ENCODE measurements at regions not wholly inside any gene's neighbourhood (a gene's known extent, or its start where the extent isn't known, plus 50 kb on each side); places are given as distances from the start of the nearest gene placed in this dataset.

DNA sequence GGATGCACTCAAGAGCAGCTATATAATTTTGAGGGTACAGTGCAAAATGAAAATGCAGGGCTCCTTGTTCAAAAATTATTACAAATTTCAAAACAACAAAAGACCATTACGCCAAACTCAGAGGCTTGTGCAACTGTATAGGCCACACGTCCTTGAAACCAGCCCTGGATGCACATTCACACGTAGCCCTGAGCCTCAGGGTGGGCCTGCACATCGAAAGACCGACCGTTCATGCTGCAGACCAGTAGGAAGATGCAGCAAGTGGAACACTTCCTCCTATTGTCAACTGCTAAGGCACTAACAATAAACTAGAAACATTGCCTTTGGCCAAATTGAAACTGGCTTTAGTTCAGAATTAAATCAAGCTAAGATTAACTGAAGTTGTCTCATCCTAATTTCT lies 174.7 kb downstream of the SHOX2 start:
- H3K4me3 Mint-ChIP-seq, result no peak overlapping the region
- no peaks in the 10 kb centered on the region for H3K36me3 Mint-ChIP-seq
- H3K27ac Mint-ChIP-seq, result no peak overlapping the region
- no peaks in the 10 kb centered on the region for H3K9me3 Mint-ChIP-seq
- TF ChIP-seq, protein P1, sequence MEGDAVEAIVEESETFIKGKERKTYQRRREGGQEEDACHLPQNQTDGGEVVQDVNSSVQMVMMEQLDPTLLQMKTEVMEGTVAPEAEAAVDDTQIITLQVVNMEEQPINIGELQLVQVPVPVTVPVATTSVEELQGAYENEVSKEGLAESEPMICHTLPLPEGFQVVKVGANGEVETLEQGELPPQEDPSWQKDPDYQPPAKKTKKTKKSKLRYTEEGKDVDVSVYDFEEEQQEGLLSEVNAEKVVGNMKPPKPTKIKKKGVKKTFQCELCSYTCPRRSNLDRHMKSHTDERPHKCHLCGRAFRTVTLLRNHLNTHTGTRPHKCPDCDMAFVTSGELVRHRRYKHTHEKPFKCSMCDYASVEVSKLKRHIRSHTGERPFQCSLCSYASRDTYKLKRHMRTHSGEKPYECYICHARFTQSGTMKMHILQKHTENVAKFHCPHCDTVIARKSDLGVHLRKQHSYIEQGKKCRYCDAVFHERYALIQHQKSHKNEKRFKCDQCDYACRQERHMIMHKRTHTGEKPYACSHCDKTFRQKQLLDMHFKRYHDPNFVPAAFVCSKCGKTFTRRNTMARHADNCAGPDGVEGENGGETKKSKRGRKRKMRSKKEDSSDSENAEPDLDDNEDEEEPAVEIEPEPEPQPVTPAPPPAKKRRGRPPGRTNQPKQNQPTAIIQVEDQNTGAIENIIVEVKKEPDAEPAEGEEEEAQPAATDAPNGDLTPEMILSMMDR (IDR thresholded peaks at IDR 0.05; ENCODE audit: unreplicated experiment), result no peak
- H3K27me3 Mint-ChIP-seq (ENCODE audit: low read depth), result peaks cover 6% of the 10 kb centered on the region
- no peaks in the 10 kb centered on the region for H3K4me1 Mint-ChIP-seq
- DNase-seq (ENCODE audit: low spot score in 2 of 2, unreplicated experiment in 2 of 2), result no peak

DNA sequence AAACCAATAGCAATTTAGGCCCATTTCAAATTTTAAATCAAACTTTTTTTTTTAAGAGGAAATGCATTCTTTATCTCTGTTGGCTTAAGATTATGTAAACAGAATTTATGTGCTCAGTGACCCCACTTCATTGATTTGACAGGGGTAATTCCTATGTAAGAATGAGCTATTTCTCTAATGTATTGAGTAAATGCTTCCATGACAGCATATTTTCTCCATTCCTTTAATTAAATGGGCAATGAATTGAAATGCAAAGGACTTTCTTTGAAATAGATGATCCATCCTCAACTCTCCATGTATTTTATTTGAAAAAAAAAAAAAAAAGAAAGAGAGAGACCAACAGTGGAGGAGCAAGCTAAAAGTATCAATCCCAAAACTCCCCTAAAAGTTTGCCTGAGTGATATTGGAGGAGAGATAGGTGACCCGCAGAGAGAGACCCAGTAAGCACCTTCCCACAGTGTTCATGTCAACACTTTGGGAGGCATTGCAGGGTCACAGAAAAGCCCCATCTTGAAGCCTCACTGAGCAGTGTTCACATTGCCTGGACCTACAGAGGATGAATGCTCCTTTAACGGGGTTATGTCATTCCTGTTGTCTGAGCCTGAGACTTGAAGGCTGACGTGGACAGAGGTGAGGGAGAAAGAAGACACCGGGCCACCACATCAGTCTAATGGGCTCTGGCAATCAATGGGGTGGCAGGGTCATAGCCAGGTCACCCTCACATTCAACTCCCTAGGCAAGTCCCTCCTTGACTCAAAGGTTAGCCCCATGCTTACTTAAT lies 176.0 kb downstream of the SHOX2 start:
- Mint-ChIP-seq H3K27me3 (ENCODE audit: low read depth) (no peaks in the 10 kb centered on the region), H3K4me3 (no peak overlapping the region), H3K36me3 (no peaks in the 10 kb centered on the region), H3K9me3 (no peaks in the 10 kb centered on the region), H3K27ac (no peak overlapping the region), H3K4me1 (no peaks in the 10 kb centered on the region)
- DNase-seq (ENCODE audit: low spot score in 2 of 2, unreplicated experiment in 2 of 2), result no peak
- TF ChIP-seq, protein P1 (IDR thresholded peaks at IDR 0.05; ENCODE audit: unreplicated experiment), result no peak

DNA sequence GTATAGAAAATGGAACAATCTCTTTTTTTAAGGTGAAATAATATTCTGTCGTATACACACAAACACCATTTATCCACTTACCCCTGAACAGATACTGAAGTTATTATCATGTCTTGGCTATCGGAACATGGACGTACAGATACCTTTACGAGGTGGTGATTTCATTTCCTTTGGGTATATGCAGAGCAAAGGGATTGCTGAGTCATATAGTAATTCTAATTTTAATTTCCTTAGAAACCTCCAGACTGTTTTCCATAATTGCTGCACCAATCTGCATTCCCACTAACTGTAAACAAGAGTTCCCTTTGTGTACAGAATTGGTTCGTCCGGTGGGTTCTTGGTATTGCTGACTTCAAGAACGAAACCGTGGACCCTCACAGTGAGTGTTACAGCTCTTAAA lies 179.4 kb downstream of the SHOX2 start:
- Mint-ChIP-seq H3K27ac (no peak overlapping the region), H3K4me1 (no peaks in the 10 kb centered on the region), H3K4me3 (no peak overlapping the region), H3K36me3 (no peaks in the 10 kb centered on the region), H3K9me3 (no peaks in the 10 kb centered on the region), H3K27me3 (ENCODE audit: low read depth) (no peaks in the 10 kb centered on the region)
- TF ChIP-seq, protein P1 (IDR thresholded peaks at IDR 0.05; ENCODE audit: unreplicated experiment), result no peak
- DNase-seq (ENCODE audit: low spot score in 2 of 2, unreplicated experiment in 2 of 2), result no peak

DNA sequence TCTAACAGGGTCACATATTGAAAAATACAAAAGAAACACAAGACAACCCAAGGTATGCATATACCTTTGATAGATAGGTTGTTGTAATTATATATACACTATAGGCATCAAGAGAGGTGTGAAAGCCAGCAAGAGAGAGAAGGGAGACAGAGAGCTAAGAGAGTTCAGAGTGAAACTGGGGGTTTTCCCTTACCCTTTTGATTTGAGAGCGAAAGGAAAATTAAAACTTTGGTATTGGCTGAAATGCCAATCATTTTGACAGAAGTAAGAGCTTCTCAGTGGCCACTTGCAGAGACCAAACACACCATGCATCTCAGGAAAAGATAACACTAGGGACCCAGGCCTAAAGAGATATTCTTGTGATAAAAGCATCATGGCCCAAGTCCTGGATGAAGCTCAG lies 183.6 kb downstream of the SHOX2 start:
- H3K9me3 Mint-ChIP-seq, result no peaks in the 10 kb centered on the region
- no peak overlapping the region for H3K4me3 Mint-ChIP-seq
- H3K36me3 Mint-ChIP-seq, result no peaks in the 10 kb centered on the region
- TF ChIP-seq, protein P1 (IDR thresholded peaks at IDR 0.05; ENCODE audit: unreplicated experiment), result no peak
- H3K27ac Mint-ChIP-seq, result no peak overlapping the region
- DNase-seq (ENCODE audit: low spot score in 2 of 2, unreplicated experiment in 2 of 2), result no peak
- H3K27me3 Mint-ChIP-seq (ENCODE audit: low read depth), result no peaks in the 10 kb centered on the region
- H3K4me1 Mint-ChIP-seq, result no peaks in the 10 kb centered on the region

DNA sequence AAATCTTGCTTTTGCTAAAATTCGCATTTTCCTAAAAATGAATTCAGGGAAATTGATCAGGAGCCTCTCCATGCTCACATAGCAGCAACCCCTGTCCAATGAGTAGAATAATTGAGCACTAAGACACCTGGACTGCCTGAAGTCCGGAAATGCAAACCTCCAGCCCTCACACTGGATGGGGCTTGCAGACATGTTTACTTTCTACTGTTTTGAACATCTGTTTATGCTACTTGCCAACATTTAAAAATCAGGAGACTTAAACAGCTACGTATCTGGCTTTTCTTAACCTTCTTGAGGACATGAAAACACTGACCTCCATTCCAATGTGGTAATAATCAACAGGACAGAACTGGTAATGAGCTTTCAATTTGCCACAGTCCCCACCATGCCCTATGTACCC lies 184.4 kb downstream of the SHOX2 start:
- Mint-ChIP-seq H3K9me3 (no peaks in the 10 kb centered on the region), H3K36me3 (no peaks in the 10 kb centered on the region), H3K4me1 (no peaks in the 10 kb centered on the region), H3K4me3 (no peak overlapping the region), H3K27me3 (ENCODE audit: low read depth) (no peaks in the 10 kb centered on the region), H3K27ac (no peak overlapping the region)
- no peak for DNase-seq (ENCODE audit: low spot score in 2 of 2, unreplicated experiment in 2 of 2)
- TF ChIP-seq, protein P1 (IDR thresholded peaks at IDR 0.05; ENCODE audit: unreplicated experiment), result no peak

Data from mesothelial cell of epicardium (in vitro differentiated cells).